ENCODE measurements at regions not wholly inside any gene's neighbourhood (a gene's known extent, or its start where the extent isn't known, plus 50 kb on each side); places are given as distances from the start of the nearest gene placed in this dataset.

- H3K27ac ChIP-seq, result no peak overlapping the region
- H3K27me3 ChIP-seq, result no peaks in the 10 kb centered on the region
- peaks cover 0 to 4% (median 0%) of the 10 kb centered on the region in 11 experiments; a peak in 1 of 22 replicates for H3K9me3 ChIP-seq (replicated peaks in 1 of 11)
- H3K36me3 ChIP-seq, result no peaks in the 10 kb centered on the region
- no peak overlapping the region for H3K4me3 ChIP-seq
- H3K9ac ChIP-seq, result no peak overlapping the region
- no peaks in the 10 kb centered on the region for H4K20me1 ChIP-seq
- H3K4me2 ChIP-seq, result peak overlapping the region in 3 of 11 experiments; percentile 10 to 29 (median 26); a peak in 3 of 22 replicates
- TF ChIP-seq Cebpa-rat (IDR thresholded peaks at IDR 0.05), result no peak
- H3K4me1 ChIP-seq, result peaks cover 0 to 8% (median 0%) of the 10 kb centered on the region in 10 experiments; a peak in 3 of 20 replicates
Measured at GRCh38 chr13:83992566-83993358, 110.5 kb upstream of the SLITRK1 start.

GRCh38 chr13:83987394-83987793 is 105.1 kb upstream of the SLITRK1 start:
- no peak overlapping the region for H3K4me3 ChIP-seq
- no peaks in the 10 kb centered on the region for H3K36me3 ChIP-seq
- no peaks in the 10 kb centered on the region for H3K27me3 ChIP-seq
- H4K20me1 ChIP-seq, result no peaks in the 10 kb centered on the region
- no peaks in the 10 kb centered on the region for H3K4me1 ChIP-seq
- H3K27ac ChIP-seq, result no peak overlapping the region
- no peak for TF ChIP-seq Cebpa-rat (IDR thresholded peaks at IDR 0.05)
- H3K9me3 ChIP-seq (replicated peaks in 1 of 11), result peaks cover 0 to 6% (median 0%) of the 10 kb centered on the region in 11 experiments; a peak in 4 of 22 replicates
- no peak overlapping the region for H3K9ac ChIP-seq
- H3K4me2 ChIP-seq, result no peak overlapping the region

GRCh38 chr13:83984793-83985192 is 102.5 kb upstream of the SLITRK1 start:
- no peaks in the 10 kb centered on the region for H3K36me3 ChIP-seq
- TF ChIP-seq Cebpa-rat (IDR thresholded peaks at IDR 0.05), result no peak
- H4K20me1 ChIP-seq, result no peaks in the 10 kb centered on the region
- no peak overlapping the region for H3K4me3 ChIP-seq
- peaks cover 0 to 6% (median 0%) of the 10 kb centered on the region in 11 experiments; a peak in 3 of 22 replicates for H3K9me3 ChIP-seq (replicated peaks in 1 of 11)
- no peak overlapping the region for H3K27ac ChIP-seq
- no peak overlapping the region for H3K9ac ChIP-seq
- no peaks in the 10 kb centered on the region for H3K4me1 ChIP-seq
- H3K4me2 ChIP-seq, result no peak overlapping the region
- no peaks in the 10 kb centered on the region for H3K27me3 ChIP-seq

- Histone ChIP-seq H3K4me3 (no peak overlapping the region), H3K4me1 (peaks cover 9 to 19% (median 15%) of the 10 kb centered on the region in 10 experiments), H4K20me1 (no peaks in the 10 kb centered on the region), H3K36me3 (no peaks in the 10 kb centered on the region), H3K27me3 (no peaks in the 10 kb centered on the region), H3K9ac (no peak overlapping the region), H3K4me2 (no peak overlapping the region), H3K9me3 (replicated peaks in 1 of 11) (peaks cover 0 to 6% (median 0%) of the 10 kb centered on the region in 11 experiments; a peak in 3 of 22 replicates), H3K27ac (no peak overlapping the region)
- TF ChIP-seq Cebpa-rat (IDR thresholded peaks at IDR 0.05), result no peak
Measured at GRCh38 chr13:83980331-83980730, 98.1 kb upstream of the SLITRK1 start.

- Histone ChIP-seq H3K27ac (peak overlapping the region in 8 of 11 experiments; percentile 58 to 80 (median 64); a peak in 16 of 22 replicates), H3K27me3 (no peaks in the 10 kb centered on the region), H3K4me2 (peak overlapping the region; percentile 37 to 83 (median 75)), H3K4me3 (peak overlapping the region in 5 of 10 experiments; percentile 7 to 40 (median 31); a peak in 5 of 20 replicates), H3K4me1 (peaks cover 16 to 35% (median 27%) of the 10 kb centered on the region in 10 experiments), H3K36me3 (no peaks in the 10 kb centered on the region), H4K20me1 (no peaks in the 10 kb centered on the region), H3K9ac (peak overlapping the region in 7 of 11 experiments; percentile 15 to 65 (median 35); a peak in 10 of 22 replicates), H3K9me3 (replicated peaks in 1 of 11) (no peaks in the 10 kb centered on the region; a peak in 2 of 22 replicates)
- peak in 4 of 11 experiments; percentile 14 to 80 (median 60); a peak in 6 of 22 replicates for TF ChIP-seq Cebpa-rat (IDR thresholded peaks at IDR 0.05)
Measured at GRCh38 chr13:83975655-83976165, 93.4 kb upstream of the SLITRK1 start.

GRCh38 chr13:83958531-83958930 is 76.3 kb upstream of the SLITRK1 start:
- Histone ChIP-seq H3K9me3 (replicated peaks in 1 of 11) (peaks cover 0 to 3% (median 0%) of the 10 kb centered on the region in 11 experiments; a peak in 1 of 22 replicates), H3K4me2 (no peak overlapping the region), H3K27me3 (no peaks in the 10 kb centered on the region), H3K36me3 (no peaks in the 10 kb centered on the region), H4K20me1 (no peaks in the 10 kb centered on the region), H3K4me1 (no peaks in the 10 kb centered on the region), H3K27ac (no peak overlapping the region), H3K9ac (no peak overlapping the region), H3K4me3 (no peak overlapping the region)
- TF ChIP-seq Cebpa-rat (IDR thresholded peaks at IDR 0.05), result no peak

GRCh38 chr13:83955011-83955410 is 72.7 kb upstream of the SLITRK1 start:
- Histone ChIP-seq H3K4me2 (no peak overlapping the region), H4K20me1 (no peaks in the 10 kb centered on the region), H3K9ac (no peak overlapping the region), H3K9me3 (replicated peaks in 1 of 11) (no peaks in the 10 kb centered on the region), H3K27ac (no peak overlapping the region), H3K4me3 (no peak overlapping the region), H3K27me3 (no peaks in the 10 kb centered on the region), H3K4me1 (no peaks in the 10 kb centered on the region), H3K36me3 (no peaks in the 10 kb centered on the region)
- no peak for TF ChIP-seq Cebpa-rat (IDR thresholded peaks at IDR 0.05)

GRCh38 chr13:83953916-83954315 is 71.6 kb upstream of the SLITRK1 start:
- no peaks in the 10 kb centered on the region for H4K20me1 ChIP-seq
- no peaks in the 10 kb centered on the region for H3K9me3 ChIP-seq (replicated peaks in 1 of 11)
- no peak overlapping the region for H3K4me2 ChIP-seq
- H3K4me3 ChIP-seq, result no peak overlapping the region
- H3K27me3 ChIP-seq, result no peaks in the 10 kb centered on the region
- no peak overlapping the region for H3K27ac ChIP-seq
- no peak for TF ChIP-seq Cebpa-rat (IDR thresholded peaks at IDR 0.05)
- no peaks in the 10 kb centered on the region for H3K36me3 ChIP-seq
- no peak overlapping the region for H3K9ac ChIP-seq
- H3K4me1 ChIP-seq, result no peaks in the 10 kb centered on the region

- Histone ChIP-seq H3K36me3 (no peaks in the 10 kb centered on the region), H3K4me2 (no peak overlapping the region), H3K27me3 (no peaks in the 10 kb centered on the region), H3K9me3 (replicated peaks in 1 of 11) (no peaks in the 10 kb centered on the region), H4K20me1 (no peaks in the 10 kb centered on the region), H3K4me1 (no peaks in the 10 kb centered on the region), H3K4me3 (no peak overlapping the region), H3K9ac (no peak overlapping the region), H3K27ac (no peak overlapping the region)
- TF ChIP-seq Cebpa-rat (IDR thresholded peaks at IDR 0.05), result no peak
Measured at GRCh38 chr13:83950293-83950692, 68.0 kb upstream of the SLITRK1 start.

Data from BLaER1 treated with 17β-estradiol and CSF1 and Interleukin-3, amounts not matched to agents 10 nM and 100 nM (cell line).